Ishikawa (cell line): ENCODE measurements at regions not wholly inside any gene's neighbourhood (a gene's known extent, or its start where the extent isn't known, plus 50 kb on each side); places are given as distances from the start of the nearest gene placed in this dataset.

ENCODE experiments used
- CEBPB ChIP-seq: IDR thresholded peaks from 2 replicates; pipeline ENCODE4 v1.6.1; 2012
- EP300 ChIP-seq: IDR thresholded peaks from 2 replicates; pipeline ENCODE4 v1.6.1; 2012; ENCODE audit warnings: borderline replicate concordance
- FOXM1 ChIP-seq: IDR thresholded peaks from 2 replicates; pipeline ENCODE4 v1.6.1; 2012; ENCODE audit warnings: low read depth, borderline replicate concordance
- NFIC ChIP-seq: IDR thresholded peaks from 2 replicates; pipeline ENCODE4 v1.6.1; 2012
- RAD21 ChIP-seq: IDR thresholded peaks from 2 replicates; pipeline ENCODE4 v1.6.1; 2012; ENCODE audit warnings: low read depth
- TAF1 ChIP-seq: IDR thresholded peaks from 2 replicates; pipeline ENCODE4 v1.6.1; 2012; ENCODE audit warnings: low read depth, mild to moderate bottlenecking
- TEAD4 ChIP-seq: IDR thresholded peaks from 2 replicates; pipeline ENCODE4 v1.6.1; 2012
- YY1 ChIP-seq: IDR thresholded peaks from 2 replicates; pipeline ENCODE4 v1.6.1; 2012; ENCODE audit warnings: low read depth

DNA sequence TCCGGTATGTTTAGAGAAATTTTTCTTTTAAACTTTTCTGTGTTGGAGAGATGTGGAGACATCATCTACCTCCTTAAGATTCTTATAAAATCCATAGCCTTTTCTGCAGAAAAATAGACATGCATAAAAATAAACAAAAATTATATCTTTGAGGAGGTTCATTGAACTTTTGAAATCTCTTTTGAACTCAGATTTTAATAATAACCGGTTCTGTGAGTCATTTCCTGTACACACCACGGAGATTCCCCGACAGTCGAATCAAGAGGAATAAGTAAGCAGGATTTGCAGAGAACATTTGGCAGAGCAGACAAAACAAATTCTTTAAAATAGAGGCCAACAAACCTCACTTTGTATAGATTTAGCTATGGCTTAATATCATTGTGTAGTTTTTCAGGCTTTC lies 918.7 kb upstream of the POU3F4 start:
- TF ChIP-seq CEBPB (no peak), TAF1 (no peak), RAD21 (no peak), EP300 (no peak), TEAD4 (no peak), YY1 (no peak), FOXM1 (no peak), NFIC (no peak)
